ENCODE measurements at regions not wholly inside any gene's neighbourhood (a gene's known extent, or its start where the extent isn't known, plus 50 kb on each side); places are given as distances from the start of the nearest gene placed in this dataset.

GRCh38 chr9:93900971-93901861, 53.9 kb downstream of the BARX1 start:
- Mint-ChIP-seq H3K4me3 (no peak overlapping the region), H3K36me3 (ENCODE audit: low read depth) (no peaks in the 10 kb centered on the region), H3K27ac (peak overlapping the region; percentile 59), H3K27me3 (peaks cover 3% of the 10 kb centered on the region), H3K4me1 (peaks cover 12% of the 10 kb centered on the region)
- ATAC-seq (no peak), DNase-seq (no peak)
- no peaks in the 10 kb centered on the region for H3K9me3 ChIP-seq (ENCODE audit: control insufficient read depth, low read length, poor library complexity, severe bottlenecking)

- Mint-ChIP-seq H3K4me1 (peaks cover 12% of the 10 kb centered on the region), H3K4me3 (no peak overlapping the region), H3K27ac (no peak overlapping the region), H3K27me3 (no peaks in the 10 kb centered on the region), H3K36me3 (ENCODE audit: low read depth) (no peaks in the 10 kb centered on the region)
- no peak for DNase-seq
- no peaks in the 10 kb centered on the region for H3K9me3 ChIP-seq (ENCODE audit: control insufficient read depth, low read length, poor library complexity, severe bottlenecking)
- ATAC-seq: no peak
Observed at GRCh38 chr9:93900436-93900819, 54.7 kb downstream of the BARX1 start.

- Mint-ChIP-seq H3K27ac (no peak overlapping the region), H3K4me3 (no peak overlapping the region)
- no peak for DNase-seq
Observed at GRCh38 chr9:93899609-93900435, 55.3 kb downstream of the BARX1 start.

GRCh38 chr9:93898502-93899426, 56.4 kb downstream of the BARX1 start:
- H3K9me3 ChIP-seq (ENCODE audit: control insufficient read depth, low read length, poor library complexity, severe bottlenecking): no peaks in the 10 kb centered on the region
- peak overlapping the region; percentile 68 for H3K4me3 Mint-ChIP-seq
- DNase-seq (no peak), ATAC-seq (no peak)
- peaks cover 12% of the 10 kb centered on the region for H3K4me1 Mint-ChIP-seq
- no peaks in the 10 kb centered on the region for H3K27me3 Mint-ChIP-seq
- peak overlapping the region; percentile 81 for H3K27ac Mint-ChIP-seq
- H3K36me3 Mint-ChIP-seq (ENCODE audit: low read depth): no peaks in the 10 kb centered on the region

More at GRCh38 chr9:93899609-93900435, 55.3 kb downstream of the BARX1 start:
- H3K27me3 Mint-ChIP-seq: no peaks in the 10 kb centered on the region
- H3K4me1 Mint-ChIP-seq: peaks cover 12% of the 10 kb centered on the region
- H3K36me3 Mint-ChIP-seq (ENCODE audit: low read depth): no peaks in the 10 kb centered on the region
- H3K9me3 ChIP-seq (ENCODE audit: control insufficient read depth, low read length, poor library complexity, severe bottlenecking): no peaks in the 10 kb centered on the region
- ATAC-seq: no peak

GRCh38 chr9:93898026-93898425, 57.1 kb downstream of the BARX1 start:
- Mint-ChIP-seq H3K36me3 (ENCODE audit: low read depth) (no peaks in the 10 kb centered on the region), H3K27ac (peak overlapping the region; percentile 81), H3K4me1 (peaks cover 12% of the 10 kb centered on the region), H3K4me3 (peak overlapping the region; percentile 73), H3K27me3 (no peaks in the 10 kb centered on the region)
- DNase-seq (no peak), ATAC-seq (peak; percentile 39)
- no peaks in the 10 kb centered on the region for H3K9me3 ChIP-seq (ENCODE audit: control insufficient read depth, low read length, poor library complexity, severe bottlenecking)

GRCh38 chr9:93897075-93897970, 57.8 kb downstream of the BARX1 start:
- H3K9me3 ChIP-seq (ENCODE audit: control insufficient read depth, low read length, poor library complexity, severe bottlenecking): no peaks in the 10 kb centered on the region
- Mint-ChIP-seq H3K4me3 (peak overlapping the region; percentile 73), H3K36me3 (ENCODE audit: low read depth) (no peaks in the 10 kb centered on the region), H3K27ac (peak overlapping the region; percentile 81), H3K27me3 (no peaks in the 10 kb centered on the region), H3K4me1 (peaks cover 12% of the 10 kb centered on the region)
- no peak for ATAC-seq
- no peak for DNase-seq

GRCh38 chr9:93896496-93897033, 58.6 kb downstream of the BARX1 start:
- no peaks in the 10 kb centered on the region for H3K9me3 ChIP-seq (ENCODE audit: control insufficient read depth, low read length, poor library complexity, severe bottlenecking)
- no peak overlapping the region for H3K4me3 Mint-ChIP-seq
- peaks cover 12% of the 10 kb centered on the region for H3K4me1 Mint-ChIP-seq
- no peaks in the 10 kb centered on the region for H3K36me3 Mint-ChIP-seq (ENCODE audit: low read depth)
- DNase-seq: no peak
- H3K27ac Mint-ChIP-seq: peak overlapping the region; percentile 81
- no peaks in the 10 kb centered on the region for H3K27me3 Mint-ChIP-seq
- no peak for ATAC-seq

GRCh38 chr9:93896093-93896492, 59.1 kb downstream of the BARX1 start:
- ATAC-seq (no peak), DNase-seq (no peak)
- H3K36me3 Mint-ChIP-seq (ENCODE audit: low read depth): no peaks in the 10 kb centered on the region
- peaks cover 12% of the 10 kb centered on the region for H3K4me1 Mint-ChIP-seq
- no peak overlapping the region for H3K27ac Mint-ChIP-seq
- H3K4me3 Mint-ChIP-seq: no peak overlapping the region
- no peaks in the 10 kb centered on the region for H3K27me3 Mint-ChIP-seq
- H3K9me3 ChIP-seq (ENCODE audit: control insufficient read depth, low read length, poor library complexity, severe bottlenecking): no peaks in the 10 kb centered on the region

GRCh38 chr9:93895535-93895934, 59.6 kb downstream of the BARX1 start:
- Mint-ChIP-seq H3K4me1 (peaks cover 12% of the 10 kb centered on the region), H3K36me3 (ENCODE audit: low read depth) (no peaks in the 10 kb centered on the region), H3K27ac (no peak overlapping the region), H3K27me3 (no peaks in the 10 kb centered on the region), H3K4me3 (no peak overlapping the region)
- no peak for DNase-seq
- H3K9me3 ChIP-seq (ENCODE audit: control insufficient read depth, low read length, poor library complexity, severe bottlenecking): no peaks in the 10 kb centered on the region
- no peak for ATAC-seq

- no peak overlapping the region for H3K4me3 Mint-ChIP-seq
- H3K9me3 ChIP-seq (ENCODE audit: control insufficient read depth, low read length, poor library complexity, severe bottlenecking): no peaks in the 10 kb centered on the region
- no peak for DNase-seq
Observed at GRCh38 chr9:93894691-93895079, 60.5 kb downstream of the BARX1 start.

GRCh38 chr9:93893899-93894690, 61.1 kb downstream of the BARX1 start:
- no peak for DNase-seq
- Mint-ChIP-seq H3K4me3 (no peak overlapping the region), H3K36me3 (ENCODE audit: low read depth) (no peaks in the 10 kb centered on the region), H3K4me1 (peaks cover 12% of the 10 kb centered on the region), H3K27me3 (no peaks in the 10 kb centered on the region), H3K27ac (no peak overlapping the region)
- no peaks in the 10 kb centered on the region for H3K9me3 ChIP-seq (ENCODE audit: control insufficient read depth, low read length, poor library complexity, severe bottlenecking)
- ATAC-seq: no peak

More at GRCh38 chr9:93894691-93895079, 60.5 kb downstream of the BARX1 start:
- Mint-ChIP-seq H3K36me3 (ENCODE audit: low read depth) (no peaks in the 10 kb centered on the region), H3K27ac (no peak overlapping the region), H3K27me3 (no peaks in the 10 kb centered on the region), H3K4me1 (peaks cover 12% of the 10 kb centered on the region)
- no peak for ATAC-seq

Data from T-helper 17 cell (primary cell).